GM12865 (cell line): ENCODE measurements at regions not wholly inside any gene's neighbourhood (a gene's known extent, or its start where the extent isn't known, plus 50 kb on each side); places are given as distances from the start of the nearest gene placed in this dataset.

Experiments
- DNase-seq: peaks from one replicate; pipeline ENCODE4 v3.0.0; 2010; ENCODE audit warnings: low read depth
- H3K4me3 ChIP-seq: 2 replicates; pipeline ENCODE4 v1.5.1; 2011; ENCODE audit warnings: mild to moderate bottlenecking, low read depth, low read length, control low read depth
- CTCF ChIP-seq: IDR thresholded peaks from 2 replicates; pipeline ENCODE4 v1.5.1; 2011; ENCODE audit warnings: low read length, control low read depth, low read depth, inconsistent platforms; ENCODE audit not compliant: insufficient read depth; ENCODE audit errors: missing control alignments

GRCh38 chr21:32119811-32120210, 159.0 kb downstream of the MIS18A start:
- TF ChIP-seq CTCF = no peak
- no peak for DNase-seq
- no peak overlapping the region for H3K4me3 ChIP-seq

- no peak for DNase-seq
- H3K4me3 ChIP-seq = no peak overlapping the region
- no peak for TF ChIP-seq CTCF
Observed at GRCh38 chr21:32119389-32119788, 159.5 kb downstream of the MIS18A start.

- no peak for TF ChIP-seq CTCF
- no peak overlapping the region for H3K4me3 ChIP-seq
- no peak for DNase-seq
Observed at GRCh38 chr21:32114419-32115035, 164.3 kb downstream of the MIS18A start.

- no peak for TF ChIP-seq CTCF
- no peak overlapping the region for H3K4me3 ChIP-seq
- DNase-seq = no peak
Observed at GRCh38 chr21:32113486-32113885, 165.4 kb downstream of the MIS18A start.

GRCh38 chr21:32112195-32112594, 166.7 kb downstream of the MIS18A start:
- H3K4me3 ChIP-seq = no peak overlapping the region
- no peak for DNase-seq
- no peak for TF ChIP-seq CTCF

GRCh38 chr21:32108566-32108965, 170.3 kb downstream of the MIS18A start:
- no peak for DNase-seq
- H3K4me3 ChIP-seq = no peak overlapping the region
- TF ChIP-seq CTCF = no peak

- DNase-seq = no peak
- TF ChIP-seq CTCF = no peak
- H3K4me3 ChIP-seq = no peak overlapping the region
Observed at GRCh38 chr21:32103361-32103760, 175.5 kb downstream of the MIS18A start.
